ENCODE measurements at regions not wholly inside any gene's neighbourhood (a gene's known extent, or its start where the extent isn't known, plus 50 kb on each side); places are given as distances from the start of the nearest gene placed in this dataset.

GRCh38 chr10:62924344-62924748 lies 108.2 kb upstream of the EGR2 start:
- no peak for DNase-seq

- no peak for DNase-seq
These were observed 103.6 kb upstream of the EGR2 start for GRCh38 chr10:62919776-62920175.

- DNase-seq, result no peak
These were observed 101.5 kb upstream of the EGR2 start for GRCh38 chr10:62917475-62918238.

- DNase-seq, result no peak
These were observed 100.0 kb upstream of the EGR2 start for GRCh38 chr10:62916141-62916603.

- DNase-seq, result no peak
These were observed 99.0 kb upstream of the EGR2 start for GRCh38 chr10:62915158-62915557.

GRCh38 chr10:62912086-62912485 lies 95.9 kb upstream of the EGR2 start:
- no peak for DNase-seq

- no peak for DNase-seq
These were observed 95.2 kb upstream of the EGR2 start for GRCh38 chr10:62911210-62911963.

- no peak for DNase-seq
These were observed 91.5 kb upstream of the EGR2 start for GRCh38 chr10:62907470-62908212.

- DNase-seq, result no peak
These were observed 88.2 kb upstream of the EGR2 start for GRCh38 chr10:62904281-62904875.

GRCh38 chr10:62903828-62904227 lies 87.7 kb upstream of the EGR2 start:
- no peak for DNase-seq

- DNase-seq, result no peak
These were observed 84.8 kb upstream of the EGR2 start for GRCh38 chr10:62900829-62901571.

- no peak for DNase-seq
These were observed 83.1 kb upstream of the EGR2 start for GRCh38 chr10:62899311-62899710.

GRCh38 chr10:62895063-62895462 lies 78.9 kb upstream of the EGR2 start:
- no peak for DNase-seq

- DNase-seq, result no peak
These were observed 78.0 kb upstream of the EGR2 start for GRCh38 chr10:62894156-62894555.

GRCh38 chr10:62893036-62893435 lies 76.9 kb upstream of the EGR2 start:
- no peak for DNase-seq

- no peak for DNase-seq
These were observed 74.2 kb upstream of the EGR2 start for GRCh38 chr10:62890395-62890794.

- DNase-seq, result no peak
These were observed 71.5 kb upstream of the EGR2 start for GRCh38 chr10:62887642-62888041.

GRCh38 chr10:62885684-62886461 lies 69.7 kb upstream of the EGR2 start:
- no peak for DNase-seq

- DNase-seq, result no peak
These were observed 64.0 kb upstream of the EGR2 start for GRCh38 chr10:62880162-62880561.

- no peak for DNase-seq
These were observed 57.7 kb upstream of the EGR2 start for GRCh38 chr10:62873866-62874265.

- DNase-seq, result no peak
These were observed 54.7 kb upstream of the EGR2 start for GRCh38 chr10:62870866-62871265.

- no peak for DNase-seq
These were observed 53.8 kb upstream of the EGR2 start for GRCh38 chr10:62869958-62870357.
